ENCODE measurements at regions not wholly inside any gene's neighbourhood (a gene's known extent, or its start where the extent isn't known, plus 50 kb on each side); places are given as distances from the start of the nearest gene placed in this dataset.

DNA sequence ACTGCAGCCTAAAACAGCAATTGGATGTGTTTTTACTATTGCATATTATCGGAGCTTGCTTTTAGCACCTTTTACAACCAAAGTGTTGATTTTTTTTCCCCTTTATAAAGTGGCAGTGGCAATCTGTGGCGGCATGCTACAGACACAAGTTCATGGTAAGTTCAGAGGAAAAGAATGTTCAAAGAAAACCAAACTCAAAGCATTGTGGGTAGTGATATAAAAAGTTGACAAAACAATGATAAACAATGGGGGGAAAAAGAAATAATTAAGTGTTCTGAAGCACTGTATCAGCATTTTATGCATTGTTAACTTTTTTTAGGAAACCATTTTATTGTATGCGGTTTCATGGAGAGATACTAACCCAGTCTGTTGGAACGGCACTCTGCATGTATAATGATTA, 492.0 kb upstream of the SOX5 start:
- WGBS, 2 experiments (ENCODE audit: extremely low coverage in 2 of 2, insufficient read length in 1 of 2): no CpG with 5 or more reads among the region's 4 CpGs
- Histone ChIP-seq H3K23ac (ENCODE audit: low read depth, low read length) (no peak overlapping the region), H4K8ac (ENCODE audit: low read depth in 2 of 2, low read length in 2 of 2) (no peak overlapping the region), H4K91ac (ENCODE audit: insufficient read depth, low read depth, low read length) (no peak overlapping the region), H3K4me3 (ENCODE audit: insufficient read depth, low read depth, low read length) (no peak overlapping the region), H2BK20ac (ENCODE audit: low read depth, low read length) (no peak overlapping the region), H3K56ac (ENCODE audit: extremely low read depth, insufficient read depth, low read length) (no peak overlapping the region), H3K27me3 (ENCODE audit: control insufficient read depth, insufficient read depth, low read length) (no peaks in the 10 kb centered on the region), H3K18ac (ENCODE audit: low read depth, low read length) (peak overlapping the region; percentile 16; the same call in 1 of the 2 replicates), H2AK9ac (replicated peaks; ENCODE audit: low read depth, low read length, poor library complexity) (no peak overlapping the region), H3K79me1 (ENCODE audit: low read depth in 1 of 2, low read length in 2 of 2) (peaks cover 13 to 24% of the 10 kb centered on the region in 2 experiments; a peak in 3 of 4 replicates), H3K14ac (replicated peaks; ENCODE audit: low read depth, low read length) (no peak overlapping the region; the same call in 1 of the 2 replicates), H2AFZ (replicated peaks; ENCODE audit: low read length, poor library complexity) (no peak overlapping the region), H3K9ac (ENCODE audit: low read depth, low read length) (no peak overlapping the region), H4K5ac (ENCODE audit: low read depth, low read length) (no peak overlapping the region), H2BK15ac (ENCODE audit: low read depth, low read length) (no peak overlapping the region), H3K36me3 (ENCODE audit: control insufficient read depth, insufficient read depth, low read length) (no peaks in the 10 kb centered on the region), H4K20me1 (ENCODE audit: insufficient read depth, low read length) (no peaks in the 10 kb centered on the region), H3K9me3 (ENCODE audit: control insufficient read depth, insufficient read depth, low read length) (no peaks in the 10 kb centered on the region), H2BK5ac (ENCODE audit: low read depth, low read length, poor library complexity, severe bottlenecking) (no peak overlapping the region), H3K27ac (ENCODE audit: insufficient read depth, low read length) (no peak overlapping the region), H3K4ac (ENCODE audit: low read depth, low read length) (no peak overlapping the region), H3K9me1 (ENCODE audit: insufficient read depth, low read length) (no peaks in the 10 kb centered on the region), H3K4me1 (ENCODE audit: control insufficient read depth, insufficient read depth, low read length) (peaks cover 3% of the 10 kb centered on the region; the same call in 1 of the 2 replicates), H3K4me2 (ENCODE audit: low read depth, low read length) (peak overlapping the region; percentile 84), H2AK5ac (ENCODE audit: low read depth, low read length) (no peak overlapping the region), H2BK120ac (ENCODE audit: low read depth, low read length) (no peak overlapping the region)
- CTCF ChIA-PET: no interaction called here
- POLR2A ChIA-PET (ENCODE audit: unreplicated experiment): no interaction called here
- intact Hi-C loops (cut with micrococcal nuclease) (no loop called here), in situ Hi-C loops (cut with MboI; ENCODE audit: low sequenced_read_pairs) (no loop called here), dilution Hi-C loops (cut with HindIII; ENCODE audit: low sequenced_read_pairs, unreplicated experiment) (no loop called here)
- no peak for DNase-seq
- peak; percentile 65 for ATAC-seq (ENCODE audit: low read depth)
- BruUV-seq (replicated peaks): no TSS peak
- TF ChIP-seq RFX5 (IDR thresholded peaks at IDR 0.05; ENCODE audit: low read depth, low read length) (no peak), POLR2A (IDR thresholded peaks at IDR 0.05; ENCODE audit: low read depth, low read length) (no peak), CHD1 (IDR thresholded peaks at IDR 0.05; ENCODE audit: low read depth, low read length) (no peak), RCOR1 (IDR thresholded peaks at IDR 0.05; ENCODE audit: insufficient replicate concordance, low read length) (no peak), SMC3 (IDR thresholded peaks at IDR 0.05; ENCODE audit: low read depth, low read length) (no peak), MXI1 (IDR thresholded peaks at IDR 0.05; ENCODE audit: borderline replicate concordance, low read depth, low read length) (no peak), RAD21 (IDR thresholded peaks at IDR 0.05; ENCODE audit: low read length) (no peak), FOS (IDR thresholded peaks at IDR 0.05; ENCODE audit: low read depth, low read length) (no peak), MAFK (IDR thresholded peaks at IDR 0.05; ENCODE audit: low read depth, low read length) (no peak), BHLHE40 (IDR thresholded peaks at IDR 0.05; ENCODE audit: low read depth, low read length) (no peak), NFE2L2 (IDR thresholded peaks at IDR 0.05; ENCODE audit: low read depth, low read length) (no peak), MAZ (IDR thresholded peaks at IDR 0.05; ENCODE audit: borderline replicate concordance, low read depth, low read length) (no peak), CEBPB (IDR thresholded peaks at IDR 0.05; ENCODE audit: low read depth, low read length) (no peak)
- TF ChIP-seq, protein P1, sequence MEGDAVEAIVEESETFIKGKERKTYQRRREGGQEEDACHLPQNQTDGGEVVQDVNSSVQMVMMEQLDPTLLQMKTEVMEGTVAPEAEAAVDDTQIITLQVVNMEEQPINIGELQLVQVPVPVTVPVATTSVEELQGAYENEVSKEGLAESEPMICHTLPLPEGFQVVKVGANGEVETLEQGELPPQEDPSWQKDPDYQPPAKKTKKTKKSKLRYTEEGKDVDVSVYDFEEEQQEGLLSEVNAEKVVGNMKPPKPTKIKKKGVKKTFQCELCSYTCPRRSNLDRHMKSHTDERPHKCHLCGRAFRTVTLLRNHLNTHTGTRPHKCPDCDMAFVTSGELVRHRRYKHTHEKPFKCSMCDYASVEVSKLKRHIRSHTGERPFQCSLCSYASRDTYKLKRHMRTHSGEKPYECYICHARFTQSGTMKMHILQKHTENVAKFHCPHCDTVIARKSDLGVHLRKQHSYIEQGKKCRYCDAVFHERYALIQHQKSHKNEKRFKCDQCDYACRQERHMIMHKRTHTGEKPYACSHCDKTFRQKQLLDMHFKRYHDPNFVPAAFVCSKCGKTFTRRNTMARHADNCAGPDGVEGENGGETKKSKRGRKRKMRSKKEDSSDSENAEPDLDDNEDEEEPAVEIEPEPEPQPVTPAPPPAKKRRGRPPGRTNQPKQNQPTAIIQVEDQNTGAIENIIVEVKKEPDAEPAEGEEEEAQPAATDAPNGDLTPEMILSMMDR (conservative IDR thresholded peaks at IDR 0.05; ENCODE audit: low read depth, low read length): no peak
- TF ChIP-seq, protein P2, sequence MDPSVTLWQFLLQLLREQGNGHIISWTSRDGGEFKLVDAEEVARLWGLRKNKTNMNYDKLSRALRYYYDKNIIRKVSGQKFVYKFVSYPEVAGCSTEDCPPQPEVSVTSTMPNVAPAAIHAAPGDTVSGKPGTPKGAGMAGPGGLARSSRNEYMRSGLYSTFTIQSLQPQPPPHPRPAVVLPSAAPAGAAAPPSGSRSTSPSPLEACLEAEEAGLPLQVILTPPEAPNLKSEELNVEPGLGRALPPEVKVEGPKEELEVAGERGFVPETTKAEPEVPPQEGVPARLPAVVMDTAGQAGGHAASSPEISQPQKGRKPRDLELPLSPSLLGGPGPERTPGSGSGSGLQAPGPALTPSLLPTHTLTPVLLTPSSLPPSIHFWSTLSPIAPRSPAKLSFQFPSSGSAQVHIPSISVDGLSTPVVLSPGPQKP (IDR thresholded peaks at IDR 0.05; ENCODE audit: borderline replicate concordance, low read depth, low read length): no peak
- TF ChIP-seq, protein P3, sequence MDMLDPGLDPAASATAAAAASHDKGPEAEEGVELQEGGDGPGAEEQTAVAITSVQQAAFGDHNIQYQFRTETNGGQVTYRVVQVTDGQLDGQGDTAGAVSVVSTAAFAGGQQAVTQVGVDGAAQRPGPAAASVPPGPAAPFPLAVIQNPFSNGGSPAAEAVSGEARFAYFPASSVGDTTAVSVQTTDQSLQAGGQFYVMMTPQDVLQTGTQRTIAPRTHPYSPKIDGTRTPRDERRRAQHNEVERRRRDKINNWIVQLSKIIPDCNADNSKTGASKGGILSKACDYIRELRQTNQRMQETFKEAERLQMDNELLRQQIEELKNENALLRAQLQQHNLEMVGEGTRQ (IDR thresholded peaks at IDR 0.05; ENCODE audit: low read depth, low read length): no peak

Data from IMR-90 (cell line).